Activated CD8-positive, alpha-beta memory T cell treated with anti-CD3 and anti-CD28 coated beads for 36 hours (primary cell): ENCODE measurements at regions not wholly inside any gene's neighbourhood (a gene's known extent, or its start where the extent isn't known, plus 50 kb on each side); places are given as distances from the start of the nearest gene placed in this dataset.

Experiments used
- CTCF ChIA-PET: fragments of 350-600 bp; sonication (Branson Sonifier 250); formaldehyde crosslinking; loops from one replicate; lab custom pipeline; 2021; ENCODE audit warnings: antibody characterized with exemption; lab: Charles Lee
- POLR2A ChIA-PET: fragments of 350-600 bp; sonication (Branson Sonifier 250); formaldehyde crosslinking; loops from one replicate; lab custom pipeline; 2021; ENCODE audit warnings: antibody characterized with exemption; lab: Charles Lee

DNA sequence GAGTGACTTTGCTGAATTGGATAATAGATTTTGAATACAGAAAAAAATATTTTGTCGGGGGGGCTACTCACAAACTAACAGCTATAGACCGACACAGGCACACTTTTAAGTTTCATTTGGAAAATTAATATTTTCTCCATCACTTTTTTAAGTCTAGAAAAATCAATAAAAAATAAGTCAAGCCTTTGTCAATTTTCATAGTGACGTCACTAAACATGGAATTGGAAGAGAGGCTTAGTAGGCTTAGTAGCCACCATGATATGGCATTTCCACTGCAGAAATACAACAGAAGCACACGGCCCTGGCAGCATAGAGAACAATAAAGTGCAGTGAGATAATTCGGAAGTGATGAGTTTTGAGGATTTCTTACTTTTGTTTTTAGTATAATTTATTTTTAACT lies 357.2 kb downstream of the RPS24 start:
- ChIA-PET CTCF (no interaction called here), POLR2A (no interaction called here)

DNA sequence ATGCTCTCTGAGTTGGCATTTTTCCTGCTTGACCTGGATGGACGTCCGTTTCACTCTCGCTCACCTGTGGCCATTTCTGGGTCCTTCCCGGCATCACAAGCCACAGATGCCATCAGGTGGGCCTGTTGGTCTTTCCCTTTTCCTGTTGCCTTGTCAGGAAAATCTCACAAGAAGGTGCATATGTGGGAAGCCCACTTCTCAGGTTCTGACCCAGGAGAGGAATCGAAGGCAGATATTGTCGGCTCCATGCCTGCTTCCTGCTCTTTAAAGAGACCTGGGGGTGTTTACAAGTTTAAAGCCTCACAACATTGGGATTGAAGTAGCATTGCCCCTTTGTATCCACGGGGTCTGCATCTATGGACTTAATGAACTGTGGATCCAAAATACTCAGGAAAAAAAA lies 357.9 kb downstream of the RPS24 start:
- ChIA-PET CTCF (no interaction called here), POLR2A (no interaction called here)

DNA sequence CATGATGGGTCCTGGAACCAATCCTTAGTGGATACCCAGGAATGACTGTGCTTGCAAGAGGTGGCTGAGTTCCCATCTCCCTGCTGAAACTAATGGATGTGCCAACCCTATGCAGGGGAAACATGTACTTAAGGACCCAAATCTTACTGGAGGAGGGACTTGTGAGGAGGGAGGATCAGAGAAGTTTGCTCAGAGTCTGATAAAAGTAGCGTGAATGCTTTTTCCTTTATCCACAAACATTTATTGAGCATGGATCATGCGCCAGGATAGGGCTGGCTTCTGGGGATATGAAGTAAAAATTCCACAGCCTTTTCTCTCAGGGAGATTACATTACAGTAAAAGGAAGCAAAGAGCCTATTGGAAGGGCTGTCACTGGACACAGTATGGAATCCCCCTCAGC lies 358.5 kb downstream of the RPS24 start:
- ChIA-PET POLR2A (no interaction called here), CTCF (no interaction called here)

DNA sequence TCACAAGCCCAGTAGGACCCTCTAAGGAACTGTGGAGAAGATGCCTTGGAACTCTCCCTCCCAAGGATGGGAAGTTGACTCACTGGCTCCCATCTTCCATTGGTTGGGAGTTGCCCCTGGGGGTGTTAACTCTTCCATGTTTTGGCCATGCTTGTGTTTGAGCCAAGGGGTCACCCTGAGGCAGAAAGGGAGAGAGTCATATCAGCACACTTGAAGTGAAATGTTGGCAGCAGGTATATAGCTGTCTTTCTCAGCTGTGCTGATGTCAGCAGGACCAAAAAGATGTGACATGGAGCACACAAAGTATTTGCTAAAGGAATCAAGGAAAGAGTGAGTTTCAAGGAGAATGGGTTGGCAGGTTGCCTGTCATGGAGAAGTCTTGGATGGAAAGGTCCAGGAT lies 359.4 kb downstream of the RPS24 start:
- ChIA-PET CTCF (no interaction called here), POLR2A (interaction anchor here (0.6 kb wide), 1 partner anchor 36 kb away, joined by 6 read pairs; no protein-coding TSS in a partner anchor)

DNA sequence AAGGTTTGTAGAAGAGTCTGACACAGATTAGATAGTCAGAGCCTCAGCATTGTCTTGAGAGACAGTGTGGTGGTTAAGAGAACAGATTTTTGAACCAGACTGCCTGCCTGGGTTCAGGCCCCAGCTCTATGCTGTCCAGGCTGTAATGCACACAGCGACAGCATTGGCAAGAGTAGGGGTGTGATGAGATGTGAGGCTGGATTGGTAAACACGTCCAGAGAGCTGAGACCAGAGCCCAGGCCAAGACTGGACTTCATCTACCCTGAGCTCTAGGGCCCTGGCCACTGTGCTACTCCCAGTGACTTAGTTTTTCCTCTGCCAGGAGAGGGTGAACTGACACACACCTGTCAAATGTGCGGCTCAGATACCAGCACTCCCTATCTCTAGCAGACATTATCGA lies 360.4 kb downstream of the RPS24 start:
- ChIA-PET CTCF (no interaction called here), POLR2A (no interaction called here)

DNA sequence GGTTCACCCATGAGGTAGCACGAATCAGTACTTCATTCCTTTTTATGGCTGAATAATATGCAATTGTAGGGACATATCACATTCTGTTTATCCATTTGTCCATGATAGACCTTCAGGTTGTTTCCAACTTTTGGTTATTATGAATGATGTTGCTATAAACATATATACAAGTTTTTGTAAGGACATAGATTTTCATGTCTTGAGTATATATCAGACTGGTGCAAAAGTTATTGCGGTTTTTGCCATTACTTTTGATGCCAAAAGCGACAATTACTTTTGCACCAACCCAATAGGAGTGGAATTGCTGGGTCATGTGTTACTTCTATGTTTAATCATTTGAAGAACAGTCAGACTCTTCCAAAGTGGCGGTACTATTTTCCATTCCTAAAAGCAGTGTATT lies 361.5 kb downstream of the RPS24 start:
- POLR2A ChIA-PET = no interaction called here
- CTCF ChIA-PET = no interaction called here

DNA sequence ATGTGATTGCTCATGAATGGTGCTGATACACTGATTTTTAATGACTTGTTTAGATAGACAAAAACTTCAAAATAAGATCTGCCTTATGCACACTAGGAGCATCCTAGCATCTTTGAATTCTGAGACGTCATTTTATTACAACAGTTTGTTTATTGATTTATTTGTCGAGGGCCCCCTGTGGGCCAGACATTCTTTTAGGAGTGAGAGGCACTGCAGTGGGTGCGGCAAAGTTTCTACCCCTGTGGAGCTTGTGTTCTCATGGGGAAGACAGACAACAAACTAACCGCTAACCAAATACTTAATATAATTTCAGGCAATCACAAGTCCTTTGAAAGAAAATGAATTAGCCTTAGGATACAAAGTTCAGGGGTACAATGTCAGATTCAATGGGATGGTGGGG lies 363.1 kb downstream of the RPS24 start:
- POLR2A ChIA-PET = no interaction called here
- CTCF ChIA-PET = no interaction called here

DNA sequence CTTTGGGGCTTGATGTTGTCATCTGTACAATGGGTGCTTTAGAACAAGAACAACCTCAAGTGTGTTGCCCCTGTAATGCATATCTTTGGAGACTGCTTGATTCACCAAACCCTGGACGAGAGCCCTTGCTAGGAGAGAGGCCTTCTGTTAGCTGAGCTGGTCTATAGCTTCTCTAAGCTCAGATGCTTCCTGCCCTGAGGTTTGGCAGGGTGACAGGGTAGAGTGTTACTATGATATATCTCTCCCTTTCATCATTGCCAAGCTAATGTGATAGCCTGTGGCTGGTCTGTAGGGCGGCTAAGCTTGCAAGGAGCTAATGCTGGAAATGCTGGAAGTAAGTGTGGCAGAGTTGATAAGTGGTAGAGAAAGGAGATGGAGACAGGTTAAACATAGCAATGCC lies 364.1 kb downstream of the RPS24 start:
- POLR2A ChIA-PET = no interaction called here
- CTCF ChIA-PET = no interaction called here

DNA sequence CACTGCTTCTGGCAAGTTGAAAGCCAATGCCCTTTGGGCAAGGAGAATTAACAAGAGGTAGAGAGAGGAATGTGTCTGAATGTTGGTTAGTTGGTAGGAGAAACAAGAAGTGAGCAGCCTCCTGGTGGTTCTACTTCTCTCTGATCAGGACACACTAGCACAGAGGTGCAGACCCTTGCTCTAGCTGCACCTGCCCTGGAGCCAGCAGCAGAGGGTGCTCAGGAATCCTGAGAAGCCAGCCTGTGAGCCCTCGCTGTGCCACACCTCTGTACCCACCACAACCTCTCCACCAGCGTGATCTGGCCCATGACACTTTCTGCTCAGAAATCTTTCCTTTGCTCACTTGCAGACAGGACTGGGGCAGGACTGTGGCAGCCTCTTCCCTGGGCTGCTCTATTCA lies 364.7 kb downstream of the RPS24 start:
- CTCF ChIA-PET = no interaction called here
- POLR2A ChIA-PET = no interaction called here

DNA sequence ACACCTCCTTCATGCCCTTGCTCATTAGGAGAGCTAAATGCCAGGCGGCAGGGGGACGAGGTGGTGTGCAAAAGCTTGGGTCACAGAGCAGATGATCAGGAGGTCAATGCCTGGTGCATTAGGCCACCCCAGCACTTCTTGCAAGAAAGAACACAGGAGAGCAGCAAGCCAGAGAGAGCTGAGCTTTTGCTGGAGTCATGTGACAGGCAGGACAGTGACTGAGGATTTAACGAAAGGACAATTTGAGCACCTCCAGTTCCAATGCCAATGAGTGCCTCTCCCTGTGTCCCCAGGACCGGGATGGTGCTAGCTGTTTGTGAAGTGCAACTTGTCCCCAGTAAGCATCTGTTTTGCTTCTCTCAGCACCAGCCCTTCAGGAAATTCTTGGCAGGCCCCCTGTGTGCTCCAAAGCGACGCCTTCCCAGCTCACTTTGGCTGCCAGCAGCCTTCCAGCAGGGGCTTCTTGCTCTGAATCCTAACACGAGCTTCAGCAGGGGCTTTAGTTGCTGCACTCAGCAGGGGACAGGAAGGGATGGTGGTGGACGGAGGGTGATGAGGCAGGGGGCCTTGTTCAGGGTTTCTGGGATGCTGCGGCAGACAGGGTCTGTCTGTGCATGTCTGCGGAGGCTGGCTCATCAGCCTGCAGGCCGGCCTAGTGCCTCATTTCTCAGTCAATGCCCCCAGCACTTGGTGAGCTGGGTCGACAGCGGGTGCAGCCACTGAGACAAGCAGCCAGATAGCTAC lies 368.1 kb downstream of the RPS24 start:
- CTCF ChIA-PET = no interaction called here
- POLR2A ChIA-PET = no interaction called here

DNA sequence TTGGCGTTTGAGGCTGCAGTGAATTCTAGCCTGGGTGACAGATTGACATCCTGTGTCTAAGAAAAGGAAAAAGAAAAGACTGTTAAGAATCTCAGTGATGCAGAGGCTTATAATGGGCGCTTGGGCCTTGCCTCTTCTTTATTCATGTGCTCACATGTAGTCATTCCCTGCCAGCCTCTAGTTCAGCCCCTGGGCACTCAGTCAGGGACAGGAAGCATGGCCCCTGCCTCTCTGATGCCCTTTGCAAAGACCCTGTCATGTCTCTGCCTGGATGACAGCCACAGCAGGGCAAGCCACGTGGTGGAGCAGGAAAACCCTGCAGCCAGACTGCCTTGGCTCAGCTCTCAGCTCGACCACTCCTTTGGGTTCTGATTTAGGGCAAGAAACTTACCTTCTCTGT lies 368.9 kb downstream of the RPS24 start:
- ChIA-PET CTCF (no interaction called here), POLR2A (no interaction called here)

DNA sequence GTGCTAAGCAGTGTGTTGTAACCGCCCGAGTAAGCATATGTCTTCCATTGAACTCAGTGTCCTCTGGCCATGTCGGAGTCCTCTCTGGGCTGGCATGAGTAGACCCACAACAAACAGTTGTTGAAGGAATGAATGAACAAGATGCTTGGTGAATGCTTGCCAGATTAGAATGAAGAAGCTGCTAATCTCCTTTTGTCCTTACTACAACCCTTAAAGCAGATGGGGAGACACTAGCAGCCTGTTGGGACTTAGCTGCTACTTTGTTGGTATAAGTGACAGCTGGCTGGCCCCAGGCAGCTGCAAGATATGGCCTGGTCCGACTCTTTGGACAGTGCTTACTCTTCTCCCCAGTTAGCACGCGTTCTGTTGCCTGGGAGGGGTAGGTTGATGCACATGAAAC lies 370.1 kb downstream of the RPS24 start:
- CTCF ChIA-PET = no interaction called here

DNA sequence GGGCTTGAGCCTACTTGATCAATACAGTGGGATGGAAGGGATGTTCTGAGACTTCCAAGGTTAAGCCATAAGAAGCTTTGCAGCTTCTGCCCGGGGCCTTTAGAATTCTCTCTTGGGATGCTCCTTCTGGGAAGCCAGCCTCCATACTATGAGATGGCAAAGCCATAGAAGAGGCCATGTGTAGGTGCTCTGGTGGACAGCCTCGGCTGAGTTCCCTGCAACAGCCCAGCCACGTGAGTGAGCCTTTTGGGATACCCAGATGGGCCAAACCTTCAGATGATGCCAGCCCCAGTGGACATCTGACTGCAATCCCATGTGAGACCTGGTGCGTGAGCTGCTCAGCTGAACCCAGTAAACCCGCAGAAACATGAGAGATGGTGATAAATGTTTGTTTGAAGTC lies 370.6 kb downstream of the RPS24 start:
- ChIA-PET CTCF (no interaction called here), POLR2A (no interaction called here)

More for the DNA sequence above, 370.1 kb downstream of the RPS24 start:
- POLR2A ChIA-PET = no interaction called here

DNA sequence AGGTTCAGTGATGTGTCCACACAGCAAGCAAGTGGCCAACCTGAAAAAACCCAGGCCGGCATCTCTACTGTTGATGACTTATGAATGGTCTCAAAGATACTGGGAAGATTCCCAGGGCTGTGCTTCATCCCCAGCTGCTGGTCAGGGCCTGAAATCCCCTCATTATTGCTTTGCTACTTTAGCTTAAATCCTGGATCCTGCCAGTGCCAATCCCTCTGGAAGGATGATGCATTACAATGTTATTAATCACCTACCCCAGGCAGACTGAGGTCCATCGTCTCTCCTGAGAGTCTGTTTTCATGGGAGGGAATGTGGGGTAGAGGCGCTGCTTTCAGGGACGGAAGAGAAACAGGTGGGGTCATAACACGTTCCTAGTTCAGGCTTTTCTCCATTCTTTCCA lies 371.6 kb downstream of the RPS24 start:
- ChIA-PET CTCF (no interaction called here), POLR2A (no interaction called here)

DNA sequence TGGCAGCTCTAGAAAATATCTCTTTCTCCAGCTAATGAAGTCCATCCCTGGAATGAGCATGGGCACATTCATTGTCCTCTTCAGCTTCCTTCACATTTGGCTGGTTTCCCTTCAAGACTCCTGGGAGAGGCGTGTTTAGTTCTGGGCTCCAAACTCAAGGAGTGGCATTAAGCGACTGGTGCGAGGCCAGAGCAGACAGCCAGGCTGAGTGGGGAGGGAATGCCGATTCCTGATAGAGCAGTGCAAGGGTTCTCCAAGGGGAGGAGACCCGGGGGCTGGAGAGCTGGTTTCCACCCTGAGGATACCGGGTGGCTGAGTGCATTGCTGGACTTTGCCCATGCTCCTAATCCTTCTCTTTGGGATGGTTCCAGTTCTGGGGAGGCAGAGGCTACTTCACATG lies 372.1 kb downstream of the RPS24 start:
- ChIA-PET CTCF (no interaction called here), POLR2A (no interaction called here)

DNA sequence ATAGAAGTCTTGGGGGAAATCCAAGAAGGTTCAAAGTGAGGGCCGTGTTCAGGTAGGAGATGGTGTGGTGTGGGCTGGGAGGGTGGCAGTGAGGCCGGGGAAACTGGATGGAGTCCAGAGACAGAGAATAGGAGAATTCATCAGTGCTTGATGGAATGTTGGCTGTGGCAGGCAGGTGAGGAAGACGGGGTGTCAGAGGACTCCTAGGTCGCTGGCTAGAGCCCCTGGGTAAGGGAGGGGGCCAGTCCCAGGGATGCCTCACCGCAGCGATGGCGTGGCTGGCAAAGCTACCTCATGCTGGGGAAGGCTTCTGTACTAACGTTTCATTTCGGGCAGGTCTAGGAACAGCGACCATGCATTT lies 373.0 kb downstream of the RPS24 start:
- ChIA-PET POLR2A (no interaction called here), CTCF (no interaction called here)

DNA sequence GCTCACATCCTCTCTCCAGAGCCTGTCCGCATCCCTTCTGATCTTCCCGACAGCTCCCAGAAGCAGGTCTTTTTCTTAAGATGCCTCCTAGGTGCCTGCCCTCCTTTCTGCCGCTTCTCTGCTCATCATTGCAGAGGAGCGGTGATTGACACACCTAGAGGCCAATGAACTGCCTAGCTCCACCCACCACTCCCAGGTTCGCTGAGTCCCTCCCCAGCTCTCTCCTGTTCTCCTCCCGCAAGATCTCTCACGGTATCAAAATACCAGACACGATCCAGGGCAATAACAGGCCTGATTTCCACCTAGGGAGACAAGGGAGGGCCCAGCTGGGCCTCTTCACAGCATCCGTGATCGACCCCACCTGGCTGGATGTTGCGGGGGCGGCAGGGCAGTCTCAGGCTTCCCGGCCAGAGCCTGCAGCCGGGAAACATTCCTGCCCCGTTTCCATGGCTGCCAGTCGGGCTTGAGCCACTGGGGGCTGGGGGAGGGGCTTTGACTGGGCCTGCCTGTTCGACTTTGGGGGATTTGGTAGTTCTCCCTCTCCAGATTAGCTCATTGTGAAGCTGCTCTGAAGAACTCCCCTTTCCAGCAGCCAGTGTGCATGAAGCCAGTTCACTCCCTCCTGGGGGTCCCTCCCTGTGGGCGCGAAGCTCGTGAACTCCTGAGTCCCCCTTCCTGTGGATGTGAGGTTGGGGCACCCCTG lies 373.5 kb downstream of the RPS24 start:
- POLR2A ChIA-PET = no interaction called here

DNA sequence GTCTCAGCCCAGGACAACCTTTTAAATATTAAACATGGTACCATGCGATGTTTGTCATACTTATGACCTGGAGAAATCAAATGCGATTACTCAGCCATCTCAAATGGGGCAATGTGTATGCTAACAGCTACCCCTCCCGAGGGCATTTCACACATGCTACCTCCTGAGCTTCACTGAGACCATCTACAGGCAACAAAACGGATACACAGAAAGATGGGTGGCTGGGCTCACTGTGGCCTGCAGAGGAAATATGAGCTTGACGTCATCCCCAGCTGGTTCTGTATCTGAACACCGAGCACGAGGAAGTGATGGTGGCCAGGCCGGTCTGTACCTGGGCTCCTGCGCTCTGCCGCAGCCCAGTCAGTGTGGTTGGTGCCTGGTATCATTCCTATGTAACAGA lies 374.3 kb downstream of the RPS24 start:
- ChIA-PET POLR2A (no interaction called here), CTCF (no interaction called here)

More for the DNA sequence above, 373.5 kb downstream of the RPS24 start:
- CTCF ChIA-PET = no interaction called here

DNA sequence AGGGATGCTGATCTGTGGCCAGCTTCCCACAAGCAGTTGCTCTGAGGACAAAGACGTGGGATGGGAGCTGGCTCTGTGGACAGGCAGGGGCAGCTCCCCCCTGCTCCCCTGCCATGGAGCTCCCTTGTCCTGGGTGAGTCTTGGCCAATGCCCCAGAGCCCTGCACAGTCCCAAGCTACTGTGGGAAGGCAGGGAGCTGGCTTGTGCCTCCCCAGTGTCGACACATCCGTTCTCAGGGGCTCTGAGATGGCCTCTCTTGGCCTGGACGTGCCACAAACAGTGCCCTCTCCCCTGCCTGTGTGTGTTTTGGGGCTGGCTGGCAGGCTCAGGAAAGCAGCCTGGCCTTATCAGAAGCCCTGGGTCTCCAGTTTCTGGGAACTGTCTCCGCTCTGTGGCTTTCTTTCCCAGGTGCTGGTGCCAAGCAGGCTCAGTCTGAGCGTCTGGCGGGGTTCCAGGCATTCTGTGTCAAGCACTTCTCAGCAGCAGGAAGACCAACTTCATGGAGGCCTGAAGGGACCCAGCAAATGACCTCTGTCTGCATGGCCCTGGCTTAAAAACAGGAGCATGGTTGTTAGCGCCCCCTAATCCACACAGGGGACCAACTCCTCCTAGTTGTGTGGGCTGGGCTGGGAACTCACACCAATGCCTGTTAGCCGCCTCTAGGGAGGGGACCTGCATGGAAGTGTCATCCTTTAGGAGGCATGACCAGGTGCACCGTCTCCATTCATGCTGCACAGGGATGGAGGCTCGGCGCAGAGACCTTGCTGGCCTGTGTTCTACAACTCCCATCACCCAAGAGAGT lies 375.2 kb downstream of the RPS24 start:
- ChIA-PET CTCF (interaction anchor here (0.6 kb wide), 1 partner anchor 362 kb away, joined by 3 read pairs; no protein-coding TSS in a partner anchor), POLR2A (no interaction called here)
